Retinal pigment epithelial cell (primary cell): ENCODE measurements at regions not wholly inside any gene's neighbourhood (a gene's known extent, or its start where the extent isn't known, plus 50 kb on each side); places are given as distances from the start of the nearest gene placed in this dataset.

ENCODE experiments used
- DNase-seq: peaks from one replicate; pipeline ENCODE4 v3.0.0-alpha.2; 2010; ENCODE audit warnings: low read depth
- H3K4me3 ChIP-seq: 2 replicates; pipeline ENCODE4 v1.5.1; 2011; ENCODE audit warnings: mild to moderate bottlenecking, low read length, control low read depth, moderate library complexity
- CTCF ChIP-seq: conservative IDR thresholded peaks from 2 replicates; pipeline ENCODE4 v1.5.1; 2011; ENCODE audit warnings: low read depth, low read length, control low read depth, inconsistent platforms

- H3K4me3 ChIP-seq = no peak overlapping the region
- DNase-seq = no peak
- no peak for TF ChIP-seq CTCF
Measured at GRCh38 chr10:69729326-69730048, 72.2 kb upstream of the COL13A1 start.

GRCh38 chr10:69730251-69731156, 71.2 kb upstream of the COL13A1 start:
- DNase-seq = no peak
- no peak overlapping the region for H3K4me3 ChIP-seq
- no peak for TF ChIP-seq CTCF

- DNase-seq = no peak
- no peak for TF ChIP-seq CTCF
- H3K4me3 ChIP-seq = no peak overlapping the region
Measured at GRCh38 chr10:69731184-69731583, 70.5 kb upstream of the COL13A1 start.

- H3K4me3 ChIP-seq = no peak overlapping the region
- no peak for TF ChIP-seq CTCF
- no peak for DNase-seq
Measured at GRCh38 chr10:69731698-69732097, 70.0 kb upstream of the COL13A1 start.

- H3K4me3 ChIP-seq = no peak overlapping the region
- no peak for TF ChIP-seq CTCF
- DNase-seq = no peak
Measured at GRCh38 chr10:69732147-69732825, 69.4 kb upstream of the COL13A1 start.

- no peak for DNase-seq
- no peak for TF ChIP-seq CTCF
- no peak overlapping the region for H3K4me3 ChIP-seq
Measured at GRCh38 chr10:69732826-69733150, 68.9 kb upstream of the COL13A1 start.
